ENCODE measurements at regions not wholly inside any gene's neighbourhood (a gene's known extent, or its start where the extent isn't known, plus 50 kb on each side); places are given as distances from the start of the nearest gene placed in this dataset.

DNA sequence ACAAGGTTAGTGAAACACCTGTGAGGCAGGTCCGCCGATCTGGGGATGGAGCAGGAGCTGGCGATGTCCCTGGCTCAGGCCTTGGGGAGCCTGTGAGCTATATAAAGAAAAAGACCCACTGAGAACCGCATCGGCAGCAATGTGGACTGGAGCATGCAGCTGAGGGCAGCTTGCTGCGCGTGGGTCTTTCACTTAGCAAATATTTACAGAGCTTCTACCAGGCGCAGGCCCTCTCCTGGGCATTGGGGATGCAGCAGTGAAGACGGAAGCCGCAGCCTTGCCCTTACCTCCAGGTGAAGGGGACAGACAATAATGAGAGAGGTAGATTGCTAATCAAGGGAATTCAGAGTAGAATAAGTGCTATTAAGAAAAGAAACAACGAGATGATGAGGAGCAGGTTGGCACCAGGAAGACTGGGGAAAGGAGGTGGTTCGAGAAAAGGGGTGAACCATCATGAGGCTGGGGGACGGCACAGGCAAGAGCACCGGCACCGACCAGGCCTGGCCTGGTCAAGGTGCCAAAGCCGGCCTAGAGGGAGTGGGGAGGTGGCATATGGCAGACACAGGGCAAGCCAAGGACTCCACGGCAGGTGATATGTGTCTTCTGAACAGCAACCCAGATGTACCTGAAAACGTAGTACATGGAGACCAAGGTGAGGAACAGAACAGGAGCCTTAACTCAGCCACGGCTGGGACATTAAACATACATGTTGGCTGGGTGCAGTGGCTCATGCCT lies 60.7 kb upstream of the PAX7 start:
- Histone ChIP-seq H3K27me3 (no peaks in the 10 kb centered on the region), H3K4me3 (ENCODE audit: low read depth in 1 of 2, low read length in 1 of 2) (no peak overlapping the region), H3K9me3 (no peaks in the 10 kb centered on the region), H3K36me3 (no peaks in the 10 kb centered on the region), H3K27ac (no peak overlapping the region), H3K4me1 (ENCODE audit: control insufficient read depth in 1 of 2, insufficient read depth in 1 of 2, low read depth in 1 of 2, low read length in 1 of 2) (no peaks in the 10 kb centered on the region)
- no peak for TF ChIP-seq CTCF (IDR thresholded peaks at IDR 0.05)

GRCh38 chr1:18571275-18571674 lies 59.4 kb upstream of the PAX7 start:
- H3K27me3 ChIP-seq: no peaks in the 10 kb centered on the region
- no peak overlapping the region for H3K27ac ChIP-seq
- H3K36me3 ChIP-seq: no peaks in the 10 kb centered on the region
- H3K4me1 ChIP-seq (ENCODE audit: control insufficient read depth in 1 of 2, insufficient read depth in 1 of 2, low read depth in 1 of 2, low read length in 1 of 2): no peaks in the 10 kb centered on the region
- no peak overlapping the region for H3K4me3 ChIP-seq (ENCODE audit: low read depth in 1 of 2, low read length in 1 of 2)
- TF ChIP-seq CTCF (IDR thresholded peaks at IDR 0.05): no peak
- no peaks in the 10 kb centered on the region for H3K9me3 ChIP-seq

DNA sequence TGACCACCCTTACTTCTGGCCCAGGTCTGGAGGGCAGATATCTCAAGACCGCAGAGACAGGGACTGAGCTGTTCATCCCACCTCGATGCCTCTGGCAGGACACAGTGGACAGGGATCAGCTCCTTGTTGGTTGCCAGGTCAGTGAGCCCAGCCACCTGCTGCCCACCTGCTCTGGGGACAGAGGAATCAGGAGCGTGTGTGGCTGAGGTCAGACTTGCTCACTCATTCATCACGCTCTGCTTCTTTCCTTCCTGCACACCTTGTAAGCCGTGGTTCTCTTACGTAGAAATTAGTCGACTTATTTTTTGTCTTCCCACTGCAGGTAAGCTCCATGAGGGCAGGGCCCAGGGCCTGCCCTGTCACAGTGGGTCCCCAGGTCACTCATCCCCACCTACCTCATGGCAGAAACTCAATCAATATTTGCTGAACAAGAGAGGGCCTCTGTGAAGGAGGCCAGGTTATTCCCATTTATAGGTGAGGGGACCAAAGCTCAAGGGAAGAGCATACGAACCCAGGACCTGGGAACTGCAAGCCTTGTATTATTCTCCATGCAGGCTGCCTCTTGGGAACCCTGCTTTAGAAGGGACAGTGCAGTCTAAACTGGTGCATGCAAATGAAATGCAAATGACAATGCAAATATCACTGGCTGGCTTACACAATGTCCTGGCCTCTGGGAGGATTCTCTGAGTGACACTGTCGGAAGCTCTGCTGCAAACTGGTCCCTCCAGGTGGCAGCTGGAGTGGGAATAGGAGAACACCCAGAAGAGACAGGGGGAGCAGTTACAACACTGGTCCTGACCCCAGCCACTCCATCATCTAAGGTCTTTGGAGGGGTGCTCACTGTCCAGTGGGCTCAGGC lies 58.4 kb upstream of the PAX7 start:
- H3K9me3 ChIP-seq: no peaks in the 10 kb centered on the region
- H3K4me3 ChIP-seq (ENCODE audit: low read depth in 1 of 2, low read length in 1 of 2): no peak overlapping the region
- TF ChIP-seq CTCF (IDR thresholded peaks at IDR 0.05): no peak
- H3K27ac ChIP-seq: no peak overlapping the region
- H3K36me3 ChIP-seq: no peaks in the 10 kb centered on the region
- no peaks in the 10 kb centered on the region for H3K4me1 ChIP-seq (ENCODE audit: control insufficient read depth in 1 of 2, insufficient read depth in 1 of 2, low read depth in 1 of 2, low read length in 1 of 2)
- no peaks in the 10 kb centered on the region for H3K27me3 ChIP-seq

- TF ChIP-seq CTCF (IDR thresholded peaks at IDR 0.05): no peak
- no peak overlapping the region for H3K4me3 ChIP-seq (ENCODE audit: low read depth in 1 of 2, low read length in 1 of 2)
- H3K4me1 ChIP-seq (ENCODE audit: control insufficient read depth in 1 of 2, insufficient read depth in 1 of 2, low read depth in 1 of 2, low read length in 1 of 2): no peaks in the 10 kb centered on the region
- no peaks in the 10 kb centered on the region for H3K36me3 ChIP-seq
- no peaks in the 10 kb centered on the region for H3K9me3 ChIP-seq
- H3K27ac ChIP-seq: no peak overlapping the region
- H3K27me3 ChIP-seq: no peaks in the 10 kb centered on the region
These were observed 57.5 kb upstream of the PAX7 start for GRCh38 chr1:18573170-18573569.

GRCh38 chr1:18574754-18575153 lies 55.9 kb upstream of the PAX7 start:
- no peaks in the 10 kb centered on the region for H3K27me3 ChIP-seq
- H3K9me3 ChIP-seq: no peaks in the 10 kb centered on the region
- TF ChIP-seq CTCF (IDR thresholded peaks at IDR 0.05): no peak
- no peak overlapping the region for H3K27ac ChIP-seq
- H3K4me3 ChIP-seq (ENCODE audit: low read depth in 1 of 2, low read length in 1 of 2): no peak overlapping the region
- no peaks in the 10 kb centered on the region for H3K36me3 ChIP-seq
- H3K4me1 ChIP-seq (ENCODE audit: control insufficient read depth in 1 of 2, insufficient read depth in 1 of 2, low read depth in 1 of 2, low read length in 1 of 2): no peaks in the 10 kb centered on the region
